Right lung (tissue), 2 donors: ENCODE measurements at regions not wholly inside any gene's neighbourhood (a gene's known extent, or its start where the extent isn't known, plus 50 kb on each side); places are given as distances from the start of the nearest gene placed in this dataset.

Experiments
- DNase-seq, 2 donors: peaks; one replicate each; pipeline ENCODE4 v3.0.0-alpha.2; 2013

GRCh38 chr10:123604506-123604905 lies 61.6 kb upstream of the GPR26 start:
- no peak for DNase-seq

DNA sequence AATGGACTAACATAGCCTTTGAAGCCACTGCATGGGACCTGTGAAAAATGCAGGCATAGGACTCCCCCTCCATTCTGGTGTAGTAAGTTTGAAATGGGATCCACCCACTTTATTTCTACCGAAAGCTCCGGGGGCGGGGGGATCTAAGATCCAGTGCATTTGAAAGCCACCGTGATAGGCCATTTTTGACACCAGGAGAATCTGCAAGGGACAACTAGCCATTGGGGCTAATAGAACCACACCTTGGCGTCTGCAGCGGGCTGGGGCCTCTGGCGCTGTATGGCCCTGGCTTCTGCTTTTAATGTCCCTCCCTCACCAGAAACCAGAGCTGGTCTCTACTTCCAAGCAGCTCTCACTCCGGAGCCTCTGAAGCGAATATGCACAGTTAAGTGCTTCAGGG lies 60.1 kb upstream of the GPR26 start:
- DNase-seq = no peak

- no peak for DNase-seq
Measured at GRCh38 chr10:123606955-123607354, 59.2 kb upstream of the GPR26 start.

GRCh38 chr10:123607386-123607785 lies 58.8 kb upstream of the GPR26 start:
- DNase-seq = no peak

DNA sequence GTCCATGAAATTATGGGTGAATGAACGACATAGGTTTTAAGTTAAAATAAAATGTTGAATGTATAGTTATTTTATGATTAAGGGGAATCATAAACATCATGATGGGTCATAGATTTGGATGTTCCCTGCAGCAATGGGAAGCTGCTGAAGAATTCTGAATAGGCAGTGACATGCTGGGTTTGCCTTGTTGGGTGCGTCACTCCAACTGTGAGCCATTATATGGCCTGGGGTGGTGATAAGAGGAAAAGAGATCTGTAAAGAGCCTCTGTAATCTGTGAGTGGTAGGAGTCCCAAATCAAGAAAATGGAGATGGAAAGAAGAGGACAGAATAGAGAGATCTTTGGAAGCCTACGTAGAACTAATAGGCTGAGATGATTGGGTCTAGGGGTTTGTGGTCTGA lies 58.1 kb upstream of the GPR26 start:
- no peak for DNase-seq

DNA sequence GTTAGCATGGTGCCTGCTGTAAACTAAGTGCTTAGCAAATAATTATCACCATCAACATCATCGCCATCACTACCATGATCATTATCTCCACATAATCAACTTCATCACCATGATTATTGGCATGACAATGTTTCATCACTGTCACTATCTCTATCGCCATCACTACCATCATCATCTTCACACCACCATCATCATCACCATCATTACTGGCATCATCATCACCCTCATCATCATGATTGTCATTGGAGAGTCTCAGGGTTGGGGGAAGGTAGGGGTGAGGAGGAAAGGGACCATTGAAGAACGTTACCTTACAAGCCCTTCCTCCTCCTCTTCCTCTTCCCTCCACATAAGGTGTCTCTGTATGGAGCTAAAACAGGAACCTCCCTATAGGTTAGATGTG lies 54.9 kb upstream of the GPR26 start:
- DNase-seq = no peak

GRCh38 chr10:123611876-123612275 lies 54.3 kb upstream of the GPR26 start:
- DNase-seq = no peak

DNA sequence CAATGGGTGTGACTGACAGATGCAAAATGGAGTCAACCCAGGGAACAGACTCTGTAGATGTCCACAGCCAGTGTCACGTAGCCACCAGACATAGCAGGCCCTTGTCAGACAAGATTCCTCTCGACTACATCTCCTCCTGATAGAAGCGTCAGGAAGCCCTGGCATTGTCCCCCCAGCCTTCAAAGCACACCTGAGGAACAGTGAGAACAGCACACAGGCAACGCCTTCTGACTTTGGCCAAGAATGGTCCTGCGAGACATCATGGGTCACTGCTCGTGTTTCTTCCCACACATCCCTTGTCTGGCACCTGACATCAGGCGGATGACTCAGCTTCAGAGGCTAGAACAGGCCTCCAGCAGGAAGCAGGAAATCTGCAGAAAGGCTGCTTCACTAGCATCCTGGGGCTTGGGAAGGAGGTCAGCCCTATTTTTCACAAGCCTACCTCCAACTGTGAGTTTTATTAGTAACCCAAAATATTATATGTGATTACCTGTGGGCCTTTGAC lies 52.8 kb upstream of the GPR26 start:
- no peak for DNase-seq

DNA sequence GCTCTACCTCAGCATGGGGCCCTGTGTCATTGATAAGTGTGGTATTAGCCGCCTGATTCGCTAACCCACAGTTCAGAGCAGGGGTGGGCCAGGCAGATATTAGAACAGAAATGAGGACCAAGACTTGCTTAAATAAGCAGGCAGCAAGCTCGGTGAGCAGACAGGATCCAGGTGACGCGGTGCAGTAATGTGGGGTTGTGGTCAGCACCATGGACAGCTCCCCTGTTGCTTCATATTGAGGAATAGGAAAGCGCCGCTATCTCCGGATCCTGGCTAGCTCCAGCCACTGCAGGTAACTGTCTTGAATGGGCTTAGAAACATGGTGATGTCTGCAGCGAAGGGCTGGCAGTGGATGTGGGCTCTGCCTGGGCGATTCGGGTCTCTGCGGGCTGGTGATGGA lies 51.3 kb upstream of the GPR26 start:
- DNase-seq = peak; percentile 32 to 55
